Ishikawa (cell line): ENCODE measurements at regions not wholly inside any gene's neighbourhood (a gene's known extent, or its start where the extent isn't known, plus 50 kb on each side); places are given as distances from the start of the nearest gene placed in this dataset.

Experiments
- CEBPB ChIP-seq: IDR thresholded peaks from 2 replicates; pipeline ENCODE4 v1.6.1; 2012
- CREB1 ChIP-seq: IDR thresholded peaks from 2 replicates; pipeline ENCODE4 v1.6.1; 2012; ENCODE audit warnings: low read depth
- EGR1 ChIP-seq: IDR thresholded peaks from 2 replicates; pipeline ENCODE4 v1.6.1; 2012
- EP300 ChIP-seq: IDR thresholded peaks from 2 replicates; pipeline ENCODE4 v1.6.1; 2012; ENCODE audit warnings: borderline replicate concordance
- FOXM1 ChIP-seq: IDR thresholded peaks from 2 replicates; pipeline ENCODE4 v1.6.1; 2012; ENCODE audit warnings: low read depth, borderline replicate concordance
- MAX ChIP-seq: IDR thresholded peaks from 2 replicates; pipeline ENCODE4 v1.6.1; 2012
- NFIC ChIP-seq: IDR thresholded peaks from 2 replicates; pipeline ENCODE4 v1.6.1; 2012
- RAD21 ChIP-seq: IDR thresholded peaks from 2 replicates; pipeline ENCODE4 v1.6.1; 2012; ENCODE audit warnings: low read depth
- REST ChIP-seq: IDR thresholded peaks from 2 replicates; pipeline ENCODE4 v1.6.1; 2012; ENCODE audit warnings: low read depth, mild to moderate bottlenecking
- TAF1 ChIP-seq: IDR thresholded peaks from 2 replicates; pipeline ENCODE4 v1.6.1; 2012; ENCODE audit warnings: low read depth, mild to moderate bottlenecking
- TCF12 ChIP-seq: IDR thresholded peaks from 2 replicates; pipeline ENCODE4 v1.6.1; 2012; ENCODE audit warnings: low read depth
- TEAD4 ChIP-seq: IDR thresholded peaks from 2 replicates; pipeline ENCODE4 v1.6.1; 2012
- USF1 ChIP-seq: IDR thresholded peaks from 2 replicates; pipeline ENCODE4 v1.6.1; 2012
- YY1 ChIP-seq: IDR thresholded peaks from 2 replicates; pipeline ENCODE4 v1.6.1; 2012; ENCODE audit warnings: low read depth
- ZBTB7A ChIP-seq: IDR thresholded peaks from 2 replicates; pipeline ENCODE4 v1.6.1; 2012; ENCODE audit warnings: low read depth

GRCh38 chr5:61931236-61931635 is 374.8 kb upstream of the KIF2A start:
- TF ChIP-seq EGR1 (no peak), RAD21 (no peak), MAX (no peak), EP300 (no peak), TEAD4 (no peak), TCF12 (no peak), REST (no peak), CREB1 (no peak), FOXM1 (no peak), NFIC (no peak), TAF1 (no peak), USF1 (no peak), YY1 (no peak), CEBPB (no peak), ZBTB7A (no peak)

- TF ChIP-seq CEBPB = no peak
- no peak for TF ChIP-seq REST
- peak; percentile 83 for TF ChIP-seq NFIC
- TF ChIP-seq MAX = no peak
- peak; percentile 80 for TF ChIP-seq RAD21
- TF ChIP-seq FOXM1 = no peak
- no peak for TF ChIP-seq TAF1
- TF ChIP-seq YY1 = no peak
- no peak for TF ChIP-seq EGR1
- TF ChIP-seq CREB1 = no peak
- TF ChIP-seq USF1 = no peak
- TF ChIP-seq EP300 = no peak
- TF ChIP-seq ZBTB7A = no peak
- no peak for TF ChIP-seq TEAD4
- no peak for TF ChIP-seq TCF12
Observed at GRCh38 chr5:61933787-61934626, 372.0 kb upstream of the KIF2A start.

GRCh38 chr5:61941637-61942036 is 364.4 kb upstream of the KIF2A start:
- TF ChIP-seq TCF12 = no peak
- no peak for TF ChIP-seq EP300
- no peak for TF ChIP-seq NFIC
- TF ChIP-seq USF1 = no peak
- TF ChIP-seq FOXM1 = no peak
- no peak for TF ChIP-seq CEBPB
- TF ChIP-seq YY1 = no peak
- TF ChIP-seq TAF1 = no peak
- TF ChIP-seq EGR1 = no peak
- no peak for TF ChIP-seq ZBTB7A
- TF ChIP-seq RAD21 = no peak

GRCh38 chr5:61942462-61943049 is 363.4 kb upstream of the KIF2A start:
- TF ChIP-seq CEBPB (no peak), ZBTB7A (no peak), RAD21 (no peak), FOXM1 (no peak), USF1 (no peak), NFIC (no peak), EP300 (no peak), MAX (no peak), CREB1 (no peak), TCF12 (no peak), TEAD4 (no peak), YY1 (no peak), TAF1 (no peak), EGR1 (no peak), REST (no peak)
